Suprapubic skin (tissue), 4 donors: ENCODE measurements at regions not wholly inside any gene's neighbourhood (a gene's known extent, or its start where the extent isn't known, plus 50 kb on each side); places are given as distances from the start of the nearest gene placed in this dataset.

Experiments used
- DNase-seq, 2 donors: peaks; one replicate each; pipeline ENCODE4 v3.0.0-alpha.2; 2019; ENCODE audit warnings: low spot score in 2 of 2
- H3K27ac ChIP-seq: fragments of 200-600 bp; sonication (generic); one replicate; pipeline ENCODE4 v1.5.1; 2019
- H3K27me3 ChIP-seq: fragments of 200-600 bp; sonication (generic); one replicate; pipeline ENCODE4 v1.5.1; 2019
- H3K36me3 ChIP-seq: fragments of 200-600 bp; sonication (generic); one replicate; pipeline ENCODE4 v1.5.1; 2019
- H3K4me1 ChIP-seq: fragments of 200-600 bp; sonication (generic); one replicate; pipeline ENCODE4 v1.5.1; 2019
- H3K4me3 ChIP-seq: fragments of 200-600 bp; sonication (generic); one replicate; pipeline ENCODE4 v1.5.1; 2019; ENCODE audit warnings: mild to moderate bottlenecking
- H3K9me3 ChIP-seq: fragments of 200-600 bp; sonication (generic); one replicate; pipeline ENCODE4 v1.5.1; 2019
- CTCF ChIP-seq, 2 donors: fragments of 200-600 bp in 1 of 2; fragments of 450-650 bp in 1 of 2; sonication (generic) in 1 of 2; IDR thresholded peaks; one replicate each; pipeline ENCODE4 v1.5.1; 2016 to 2019; ENCODE audit warnings: antibody characterized with exemption in 2 of 2, mild to moderate bottlenecking in 1 of 2, moderate library complexity in 1 of 2
- EP300 ChIP-seq: sonication (generic); formaldehyde crosslinking; IDR thresholded peaks from one replicate; pipeline ENCODE4 v1.6.1; 2017; ENCODE audit warnings: antibody characterized with exemption
- POLR2A ChIP-seq, 2 donors: fragments of 450-650 bp; IDR thresholded peaks; one replicate each; pipeline ENCODE4 v1.6.1; 2017; ENCODE audit warnings: antibody characterized with exemption in 2 of 2, mild to moderate bottlenecking in 2 of 2, moderate library complexity in 2 of 2
- POLR2AphosphoS5 ChIP-seq, 3 donors: sonication (generic); formaldehyde crosslinking; IDR thresholded peaks; one replicate each; pipeline ENCODE4 v1.6.1; 2017; ENCODE audit warnings: antibody characterized with exemption in 3 of 3
- WGBS: methylation state at CpG from one replicate; pipeline ENCODE4 v1.1.5; 2018; 5-methylcytosine and 5-hydroxymethylcytosine counted together

DNA sequence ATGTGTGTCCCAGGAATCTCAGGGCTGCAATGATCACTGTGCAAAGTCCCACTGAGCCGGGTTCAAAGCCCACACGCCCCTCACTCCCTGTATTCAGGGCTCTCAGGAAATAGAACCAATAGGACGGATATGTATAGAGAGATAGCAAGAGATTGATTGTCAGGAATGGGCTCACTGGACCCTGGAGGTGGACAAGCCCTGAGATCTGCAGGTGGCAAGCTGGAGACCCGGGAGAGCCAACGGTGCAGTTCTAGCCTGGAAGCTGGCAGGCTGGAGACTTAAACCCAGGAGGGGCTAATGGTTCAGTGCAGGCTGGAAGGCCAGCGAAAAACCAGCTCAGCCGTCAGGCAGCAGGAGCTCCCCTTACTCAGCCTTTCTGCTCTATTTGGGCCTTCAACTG lies 52.8 kb upstream of the ADRA2C start:
- Histone ChIP-seq H3K4me1 (peaks cover 2% of the 10 kb centered on the region), H3K4me3 (no peak overlapping the region), H3K36me3 (no peaks in the 10 kb centered on the region), H3K27ac (no peak overlapping the region), H3K9me3 (peaks cover under 1% of the 10 kb centered on the region), H3K27me3 (peaks cover 44% of the 10 kb centered on the region)
- TF ChIP-seq EP300, result no peak
- TF ChIP-seq POLR2AphosphoS5 (IDR thresholded peaks at IDR 0.05), result no peak
- WGBS, result 92% methylated on average over 5 of the region's 7 CpGs
- no peak for DNase-seq

- TF ChIP-seq POLR2A (IDR thresholded peaks at IDR 0.05) (no peak), POLR2AphosphoS5 (IDR thresholded peaks at IDR 0.05) (no peak), CTCF (IDR thresholded peaks at IDR 0.05) (no peak), EP300 (no peak)
- Histone ChIP-seq H3K9me3 (no peaks in the 10 kb centered on the region), H3K4me1 (peaks cover 2% of the 10 kb centered on the region), H3K27ac (no peak overlapping the region), H3K4me3 (no peak overlapping the region), H3K36me3 (no peaks in the 10 kb centered on the region), H3K27me3 (peaks cover 40% of the 10 kb centered on the region)
- 89% methylated on average over 10 of the region's 20 CpGs for WGBS
- DNase-seq, result peak in 1 of 2 donors; percentile 48
Measured at GRCh38 chr4:3712936-3713335, 53.2 kb upstream of the ADRA2C start.

DNA sequence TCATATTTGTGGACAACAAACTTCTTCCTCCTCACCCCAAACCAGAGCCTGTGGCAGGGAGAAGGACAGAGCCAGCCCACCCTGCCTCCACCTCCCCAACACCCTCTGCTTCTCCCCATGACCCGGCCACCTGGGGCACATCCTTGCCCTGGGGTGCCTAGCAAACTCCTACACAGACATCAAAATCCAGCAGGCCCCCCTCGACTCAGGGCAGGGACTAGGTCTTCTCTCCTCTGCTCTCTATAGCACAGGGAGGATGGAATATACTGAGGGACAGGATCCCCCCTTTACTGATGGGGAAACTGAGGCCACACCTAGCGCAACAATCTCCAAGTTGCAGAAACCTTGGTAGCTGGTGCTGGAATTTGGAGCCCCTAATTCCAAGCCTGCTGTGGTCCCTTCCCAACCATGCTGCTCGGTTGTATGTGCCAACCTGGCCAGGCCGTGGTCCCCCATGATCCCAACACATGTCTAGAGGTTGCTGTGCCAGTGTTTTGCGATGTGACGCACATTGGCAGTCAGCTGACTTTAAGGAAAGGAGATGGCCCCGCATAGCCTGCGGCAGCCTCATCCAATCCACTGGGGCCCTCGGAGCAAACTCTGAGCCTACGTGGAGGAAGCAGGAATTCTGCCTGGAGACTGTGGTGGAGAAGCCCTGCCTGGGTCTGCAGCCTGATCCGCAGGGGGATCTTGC lies 53.9 kb upstream of the ADRA2C start:
- H3K27ac ChIP-seq, result no peak overlapping the region
- DNase-seq, result peak in 1 of 2 donors; percentile 40
- peaks cover 37% of the 10 kb centered on the region for H3K27me3 ChIP-seq
- H3K4me3 ChIP-seq, result no peak overlapping the region
- 68% methylated on average over 3 of the region's 12 CpGs for WGBS
- no peak for TF ChIP-seq CTCF (IDR thresholded peaks at IDR 0.05)
- TF ChIP-seq EP300, result no peak
- TF ChIP-seq POLR2AphosphoS5 (IDR thresholded peaks at IDR 0.05), result no peak
- TF ChIP-seq POLR2A (IDR thresholded peaks at IDR 0.05), result no peak
- H3K4me1 ChIP-seq, result peaks cover 6% of the 10 kb centered on the region
- no peaks in the 10 kb centered on the region for H3K36me3 ChIP-seq
- no peaks in the 10 kb centered on the region for H3K9me3 ChIP-seq

GRCh38 chr4:3711183-3712111 lies 54.7 kb upstream of the ADRA2C start:
- Histone ChIP-seq H3K4me3 (no peak overlapping the region), H3K27ac (no peak overlapping the region), H3K9me3 (no peaks in the 10 kb centered on the region), H3K27me3 (peaks cover 32% of the 10 kb centered on the region), H3K4me1 (peaks cover 8% of the 10 kb centered on the region), H3K36me3 (no peaks in the 10 kb centered on the region)
- DNase-seq, result peak; percentile 37 to 40
- no peak for TF ChIP-seq CTCF (IDR thresholded peaks at IDR 0.05)
- no peak for TF ChIP-seq EP300
- TF ChIP-seq POLR2AphosphoS5 (IDR thresholded peaks at IDR 0.05), result no peak
- no peak for TF ChIP-seq POLR2A (IDR thresholded peaks at IDR 0.05)
- 83% methylated on average over 33 of the region's 35 CpGs for WGBS

DNA sequence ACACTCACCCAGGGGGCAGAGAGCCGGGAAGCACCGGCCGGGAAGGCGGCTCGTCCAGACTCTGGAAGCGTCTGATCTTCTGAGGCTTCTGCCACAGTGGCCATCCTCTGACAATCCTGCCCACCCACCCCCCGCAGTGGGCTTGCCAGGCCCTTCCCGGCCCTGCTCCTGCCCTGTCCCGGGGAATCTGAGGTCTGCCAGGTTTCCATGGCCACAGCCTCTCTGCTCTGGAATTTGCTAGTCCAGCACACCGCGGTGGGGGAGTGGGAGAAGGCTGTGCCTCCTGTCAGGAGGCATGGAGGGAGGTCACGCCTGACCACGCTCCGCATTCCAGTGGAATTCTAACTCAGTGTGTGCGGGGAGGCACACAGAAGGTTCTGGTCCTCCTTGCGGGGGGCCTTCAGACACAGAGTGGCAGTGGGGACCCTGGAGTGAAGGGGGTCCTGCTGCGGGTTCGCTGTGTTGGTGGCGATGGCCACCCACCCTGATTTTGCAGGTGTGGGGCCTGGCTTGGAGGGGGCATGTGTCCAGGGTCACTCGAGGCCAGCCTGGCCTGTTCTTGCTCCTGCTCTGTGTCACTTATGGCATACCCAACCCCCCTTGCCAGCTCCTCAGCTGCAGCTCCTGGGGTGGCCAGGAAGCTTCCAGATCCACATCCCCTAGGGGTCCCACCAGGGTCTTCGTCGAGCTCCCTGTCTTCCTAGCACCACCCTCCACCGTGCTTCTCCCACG lies 55.6 kb upstream of the ADRA2C start:
- H3K27me3 ChIP-seq, result peaks cover 29% of the 10 kb centered on the region
- TF ChIP-seq POLR2AphosphoS5 (IDR thresholded peaks at IDR 0.05), result no peak
- no peak for TF ChIP-seq EP300
- no peak for TF ChIP-seq CTCF (IDR thresholded peaks at IDR 0.05)
- no peak for TF ChIP-seq POLR2A (IDR thresholded peaks at IDR 0.05)
- H3K36me3 ChIP-seq, result no peaks in the 10 kb centered on the region
- WGBS, result 75% methylated on average over 21 of the region's 24 CpGs
- no peaks in the 10 kb centered on the region for H3K9me3 ChIP-seq
- peaks cover 8% of the 10 kb centered on the region for H3K4me1 ChIP-seq
- no peak overlapping the region for H3K4me3 ChIP-seq
- H3K27ac ChIP-seq, result no peak overlapping the region
- peak; percentile 41 to 69 for DNase-seq
